GM12873 (cell line): ENCODE measurements at regions not wholly inside any gene's neighbourhood (a gene's known extent, or its start where the extent isn't known, plus 50 kb on each side); places are given as distances from the start of the nearest gene placed in this dataset.

Experiments
- CTCF ChIP-seq: IDR thresholded peaks from 2 replicates; pipeline ENCODE4 v1.5.1; 2012; ENCODE audit warnings: low read depth, mild to moderate bottlenecking, moderate library complexity, low read length, control low read depth; ENCODE audit not compliant: insufficient read depth; ENCODE audit errors: missing control alignments

- TF ChIP-seq CTCF = no peak
Observed at GRCh38 chr3:25018909-25019308, 409.2 kb upstream of the RARB start.

- TF ChIP-seq CTCF = no peak
Observed at GRCh38 chr3:25019506-25019905, 408.6 kb upstream of the RARB start.

- TF ChIP-seq CTCF = peak; percentile 10
Observed at GRCh38 chr3:25021816-25022215, 406.2 kb upstream of the RARB start.

- no peak for TF ChIP-seq CTCF
Observed at GRCh38 chr3:25023876-25024275, 404.2 kb upstream of the RARB start.

GRCh38 chr3:25025236-25025635 lies 402.8 kb upstream of the RARB start:
- TF ChIP-seq CTCF = no peak

- no peak for TF ChIP-seq CTCF
Observed at GRCh38 chr3:25027650-25028049, 400.4 kb upstream of the RARB start.

- TF ChIP-seq CTCF = no peak
Observed at GRCh38 chr3:25029820-25030219, 398.2 kb upstream of the RARB start.

- no peak for TF ChIP-seq CTCF
Observed at GRCh38 chr3:25032344-25032743, 395.7 kb upstream of the RARB start.
